GM18502 (cell line): ENCODE measurements at regions not wholly inside any gene's neighbourhood (a gene's known extent, or its start where the extent isn't known, plus 50 kb on each side); places are given as distances from the start of the nearest gene placed in this dataset.

Experiments used
- ATAC-seq: cut with Tn5 transposase; IDR thresholded peaks from one replicate; pipeline ENCODE4 v1.9.1; 2021; ENCODE audit warnings: mild to moderate bottlenecking; ENCODE audit not compliant: unreplicated experiment, poor library complexity

- ATAC-seq: no peak
Measured at GRCh38 chr11:116603728-116604323, 169.0 kb downstream of the BUD13 start.

DNA sequence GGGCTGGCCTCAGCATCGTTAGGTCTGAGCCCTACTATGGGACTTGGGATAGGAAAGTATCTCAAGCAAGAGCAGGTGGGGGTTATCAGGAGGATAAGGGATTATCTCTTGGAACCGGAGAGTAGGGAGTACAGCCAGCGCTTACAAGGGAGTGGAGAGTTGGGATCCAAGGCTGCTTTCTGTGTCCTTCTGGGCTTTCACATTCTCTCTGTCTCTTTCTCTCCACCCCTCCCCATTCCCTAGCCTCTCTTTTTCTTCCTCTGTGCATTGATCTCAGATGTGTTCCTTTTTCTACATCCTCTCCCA lies 170.2 kb downstream of the BUD13 start:
- ATAC-seq: no peak

DNA sequence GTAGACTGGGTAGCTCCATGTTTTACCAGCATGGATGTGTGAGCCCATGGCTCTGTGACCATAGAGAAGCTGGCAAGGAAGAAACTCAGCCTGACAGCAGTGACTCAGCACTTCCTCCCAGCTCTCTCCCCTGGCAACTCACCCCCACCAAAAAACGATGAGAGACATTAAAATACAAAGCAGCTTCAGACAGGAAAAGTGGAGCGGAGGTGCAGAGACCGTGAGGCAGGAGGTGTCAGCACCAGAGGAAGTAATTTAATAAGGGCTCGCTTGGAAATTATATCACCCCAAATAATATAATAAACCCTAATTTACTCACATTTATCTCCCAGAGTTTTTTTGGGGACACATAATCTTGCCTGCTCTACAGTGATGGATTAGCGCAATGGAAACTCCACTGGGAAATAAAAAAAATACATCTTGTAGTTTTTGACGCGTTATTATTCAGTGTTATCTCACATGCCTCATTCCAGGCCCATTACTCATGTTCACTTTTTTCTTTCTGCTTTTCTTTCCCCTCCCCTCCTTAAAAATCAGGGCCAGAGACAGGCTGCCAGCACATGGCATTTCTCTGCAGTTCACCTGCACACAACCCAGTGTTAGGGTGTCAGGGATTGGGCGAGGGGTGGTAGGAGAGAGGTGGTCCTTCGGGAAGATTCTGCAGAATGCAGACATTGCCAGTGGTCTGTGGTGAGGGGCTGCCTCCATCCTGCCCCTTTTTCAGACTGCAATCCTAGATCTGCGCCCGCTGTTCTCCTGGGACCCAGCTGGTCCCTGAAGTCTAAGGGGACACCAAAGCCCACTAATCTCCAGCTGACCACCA lies 170.8 kb downstream of the BUD13 start:
- ATAC-seq: no peak

DNA sequence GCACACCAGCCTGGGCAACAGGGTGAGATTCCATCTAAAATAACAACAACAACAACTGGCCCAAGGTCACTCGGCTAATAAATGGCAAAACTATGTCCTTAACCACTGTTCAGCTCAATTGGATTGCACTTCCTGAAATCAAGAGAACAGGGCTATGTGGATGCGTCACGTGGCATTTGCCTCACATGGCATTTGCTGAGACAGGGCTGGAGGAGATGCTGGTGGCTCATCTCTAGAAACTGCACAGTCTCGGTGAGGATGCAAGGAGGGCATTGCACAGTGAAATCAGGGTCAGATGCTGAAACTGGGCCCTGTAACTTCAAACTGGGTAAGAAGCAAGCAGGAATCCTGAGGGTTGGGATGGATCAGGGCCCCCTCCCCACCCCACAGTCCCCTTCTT lies 171.9 kb downstream of the BUD13 start:
- ATAC-seq: no peak

GRCh38 chr11:116598556-116598955 lies 174.2 kb downstream of the BUD13 start:
- no peak for ATAC-seq

GRCh38 chr11:116598036-116598435 lies 174.8 kb downstream of the BUD13 start:
- ATAC-seq: no peak

DNA sequence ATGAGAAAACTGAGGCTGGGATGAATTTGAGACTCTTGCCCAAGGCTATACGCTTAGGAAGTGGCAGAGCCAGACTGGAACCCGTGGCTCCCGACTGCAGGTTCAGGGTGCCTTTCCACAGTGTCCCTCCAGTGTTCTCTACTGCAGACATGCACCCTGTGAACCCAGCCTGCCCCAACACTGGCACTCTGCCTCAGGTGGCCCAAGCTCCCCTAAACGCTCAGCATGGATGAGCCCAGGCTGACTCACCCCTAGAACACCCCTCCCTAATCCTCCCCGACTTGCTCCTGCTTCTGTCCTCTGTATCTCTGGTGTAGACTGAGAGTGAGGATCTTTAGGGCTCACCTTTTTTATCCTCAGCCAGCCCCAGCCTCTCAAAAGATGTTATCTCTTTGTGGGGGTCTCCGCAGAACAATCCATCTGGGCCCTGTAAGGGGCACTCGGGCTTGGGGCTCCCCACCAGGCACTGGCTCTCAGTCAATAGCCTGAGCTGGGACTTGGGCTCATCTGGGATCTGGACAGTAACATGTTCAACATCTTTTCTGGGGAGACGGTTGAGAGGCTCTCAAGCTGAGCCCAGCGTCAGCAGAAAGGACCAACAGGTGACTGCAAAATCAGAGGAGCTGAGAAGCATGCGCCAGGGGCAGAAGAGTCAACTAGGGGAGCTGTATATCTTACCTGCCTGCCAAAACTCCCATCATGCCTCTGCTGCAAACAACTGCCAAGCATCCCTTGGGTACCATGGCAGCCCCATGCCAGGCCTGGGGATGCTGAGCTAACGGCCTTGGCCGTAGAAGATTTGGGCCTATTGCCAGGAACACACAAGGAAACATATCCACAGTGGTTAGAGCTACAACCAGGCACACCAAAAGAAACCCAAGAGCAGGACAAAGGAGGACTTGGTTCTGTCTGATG lies 176.2 kb downstream of the BUD13 start:
- no peak for ATAC-seq

DNA sequence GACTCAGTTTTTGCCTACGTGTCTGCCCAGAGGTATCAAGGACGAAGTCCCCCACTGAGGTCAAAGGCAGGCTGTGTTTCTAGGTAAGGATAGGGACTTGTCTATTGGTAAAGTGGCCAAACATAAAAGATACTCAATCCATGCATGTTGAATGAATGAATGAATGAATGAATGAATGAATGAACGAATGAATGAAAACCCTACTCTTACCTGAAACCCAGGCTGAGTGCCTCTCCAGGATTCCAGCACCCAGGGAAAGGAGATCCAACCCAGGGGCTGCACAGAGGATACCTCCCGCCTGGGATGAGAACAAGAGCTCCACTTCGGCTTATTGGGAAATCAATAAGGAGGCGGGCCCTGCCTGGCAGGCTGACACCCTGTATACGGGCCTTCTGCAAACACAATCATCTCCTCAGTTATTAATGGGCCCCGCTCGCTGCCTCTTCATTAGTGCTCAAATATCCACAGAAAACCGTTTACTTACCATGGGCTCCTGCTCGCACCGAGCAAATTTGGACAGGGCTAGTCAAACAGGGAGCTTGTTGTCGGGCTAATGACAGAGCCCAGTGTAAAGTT lies 177.4 kb downstream of the BUD13 start:
- ATAC-seq: no peak

- no peak for ATAC-seq
Measured at GRCh38 chr11:116590844-116591570, 181.8 kb downstream of the BUD13 start.

DNA sequence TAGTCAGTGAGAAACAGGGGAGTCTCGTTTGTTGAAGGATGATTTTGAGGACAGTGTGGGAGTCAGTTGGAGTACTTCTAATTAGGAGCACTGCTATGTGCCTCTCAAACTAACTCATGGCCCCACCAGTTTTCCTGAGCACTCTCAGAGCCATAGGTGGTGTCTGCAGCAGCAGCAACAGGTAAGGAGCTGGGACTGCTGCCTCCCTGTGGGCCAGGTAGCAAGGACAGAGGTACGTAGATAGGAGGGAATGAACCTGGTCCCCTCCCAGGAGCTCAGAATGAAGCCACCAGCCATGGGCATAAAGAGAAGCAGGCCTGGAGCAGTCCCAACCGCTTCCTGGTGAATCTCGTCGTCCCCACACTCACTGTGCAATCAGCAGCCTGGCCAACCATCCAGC lies 183.4 kb downstream of the BUD13 start:
- no peak for ATAC-seq

GRCh38 chr11:116586392-116586791 lies 186.4 kb downstream of the BUD13 start:
- no peak for ATAC-seq

DNA sequence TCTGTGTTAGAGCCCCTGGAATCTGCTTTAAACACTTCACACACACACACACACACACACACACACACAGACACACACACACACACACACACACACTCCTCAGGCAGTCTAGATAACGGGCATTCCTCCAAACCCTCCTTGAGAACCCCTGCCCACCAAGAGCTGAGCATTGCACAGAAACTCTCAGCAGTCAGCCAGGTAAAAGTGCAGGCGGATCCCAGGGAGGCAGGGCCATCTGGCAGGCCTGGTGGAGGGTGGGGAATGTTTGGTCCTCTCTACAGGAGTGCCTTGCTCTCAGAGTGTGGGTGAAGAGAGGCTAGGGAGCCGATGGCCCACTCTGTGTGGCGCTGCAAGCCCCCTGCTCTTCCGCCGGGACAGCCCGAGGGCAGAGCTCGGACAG lies 190.2 kb downstream of the BUD13 start:
- no peak for ATAC-seq

DNA sequence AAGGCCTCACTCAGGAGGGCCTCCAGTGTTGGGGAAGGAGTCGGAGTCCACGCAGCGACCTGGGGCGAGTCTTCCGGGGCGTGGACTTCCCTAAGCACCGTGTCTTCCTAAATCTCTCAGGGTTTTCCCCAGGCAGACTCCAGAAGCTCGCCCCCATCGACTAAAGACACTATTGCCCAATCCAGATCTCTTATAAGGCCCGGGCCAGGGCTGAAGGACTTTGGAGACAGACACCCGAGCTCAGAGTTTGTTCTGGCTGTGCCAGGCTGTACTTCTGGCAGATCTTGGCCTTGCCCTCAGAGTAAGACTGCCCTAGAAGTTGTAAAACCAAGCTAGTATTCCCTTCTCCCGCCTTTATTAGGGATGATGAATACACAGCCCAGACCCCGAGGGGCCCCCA lies 191.4 kb downstream of the BUD13 start:
- no peak for ATAC-seq

DNA sequence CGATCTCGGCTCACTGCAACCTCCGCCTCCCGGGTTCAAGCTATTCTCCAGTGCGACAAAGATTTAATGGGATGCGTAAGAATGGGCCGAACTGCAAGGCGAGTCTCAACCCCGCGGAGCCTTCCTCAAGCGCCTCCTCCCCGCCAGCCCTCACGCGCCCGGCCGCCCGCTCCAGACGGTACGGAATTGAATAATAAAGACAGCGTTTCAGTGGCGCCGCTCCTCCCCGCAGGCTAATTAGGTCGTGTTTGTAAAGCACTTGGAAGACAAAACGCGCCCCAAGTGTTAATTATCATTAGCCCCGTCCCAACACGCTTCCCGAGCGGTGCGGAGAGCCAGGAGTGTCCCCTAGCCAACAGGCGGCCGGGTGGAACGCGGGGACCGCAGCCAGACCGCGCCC lies 192.0 kb downstream of the BUD13 start:
- ATAC-seq: no peak

- no peak for ATAC-seq
Measured at GRCh38 chr11:116579857-116580727, 192.7 kb downstream of the BUD13 start.

DNA sequence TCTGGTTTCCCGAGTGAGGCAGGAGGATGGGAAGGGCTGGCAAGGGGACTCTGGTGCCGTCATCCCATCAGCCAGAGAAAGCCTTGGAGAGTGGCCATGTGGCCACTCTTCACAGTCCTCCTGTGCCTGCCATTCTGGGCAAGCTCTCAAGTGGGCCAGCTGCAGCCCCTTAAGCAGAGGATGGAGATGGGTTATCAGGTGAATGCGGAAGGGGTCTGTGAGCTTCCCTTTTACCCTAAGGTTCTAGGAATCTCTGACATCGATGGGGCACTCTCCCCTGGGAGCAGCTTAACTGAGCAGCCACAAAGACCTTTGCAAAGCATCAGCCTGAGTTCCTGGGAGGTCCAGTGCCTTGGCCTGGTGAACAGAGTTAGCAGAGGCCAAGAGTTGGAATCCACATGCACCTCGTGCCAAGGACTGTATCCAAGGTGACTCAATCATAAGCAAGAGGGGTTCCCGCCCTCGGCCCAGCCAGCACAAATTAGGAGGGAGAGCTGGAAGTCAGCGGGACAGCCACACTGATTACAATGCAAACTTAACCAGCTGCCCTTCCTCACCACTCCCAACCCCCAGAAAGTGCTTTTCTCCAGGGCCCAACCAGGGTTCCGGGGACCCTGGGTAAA lies 193.6 kb downstream of the BUD13 start:
- no peak for ATAC-seq

- no peak for ATAC-seq
Measured at GRCh38 chr11:116577956-116578355, 194.8 kb downstream of the BUD13 start.

DNA sequence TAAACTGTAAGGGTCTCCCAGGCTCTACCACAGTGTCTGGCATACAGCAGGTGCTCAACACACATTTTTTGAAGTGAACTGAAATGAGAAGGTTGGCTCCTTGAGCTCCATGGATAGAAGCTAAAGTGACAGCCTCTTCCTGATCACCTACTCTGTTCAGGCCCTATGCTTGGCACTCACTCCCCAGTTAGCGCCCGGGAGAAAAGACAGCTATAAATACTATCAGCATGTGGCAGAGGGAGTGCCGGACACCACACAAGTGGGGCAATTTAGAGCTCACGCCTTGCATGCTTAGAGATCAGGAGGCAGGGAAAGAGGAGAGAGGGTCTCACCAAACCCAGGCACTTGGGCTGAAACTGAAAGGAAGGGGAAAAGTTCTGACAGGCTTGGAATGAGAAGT lies 195.5 kb downstream of the BUD13 start:
- no peak for ATAC-seq

DNA sequence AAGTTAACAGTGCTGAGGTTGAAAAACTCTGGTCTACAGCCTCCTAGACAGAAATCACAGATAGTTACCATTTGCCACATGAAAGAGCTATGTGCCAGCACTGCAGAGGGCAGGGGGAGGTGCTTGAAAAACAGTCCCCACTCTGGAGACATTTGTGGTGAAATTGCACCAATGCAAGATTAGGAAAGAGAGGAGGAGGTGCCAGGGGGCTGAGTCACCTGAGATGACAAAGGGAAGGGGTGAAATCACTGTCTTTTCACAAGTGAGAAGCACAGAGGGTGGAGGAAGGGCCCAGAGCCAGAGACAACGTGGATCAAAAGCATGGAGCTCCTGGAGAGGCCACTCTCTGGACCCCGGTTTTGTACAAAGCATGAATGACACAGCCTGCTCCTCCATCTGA lies 196.3 kb downstream of the BUD13 start:
- no peak for ATAC-seq
